Lung (tissue), 11 donors: ENCODE measurements at regions not wholly inside any gene's neighbourhood (a gene's known extent, or its start where the extent isn't known, plus 50 kb on each side); places are given as distances from the start of the nearest gene placed in this dataset.

Experiments
- ATAC-seq: fragments of 200-7000 bp; cut with Tn5 transposase; one replicate; pipeline ENCODE4 v1.9.1; 2020; ENCODE audit warnings: moderate number of reproducible peaks; ENCODE audit not compliant: insufficient read depth, low FRiP score
- DNase-seq, 3 donors: peaks; one replicate each; pipeline ENCODE4 v3.0.0-alpha.2; 2013 to 2017
- H3K27ac ChIP-seq, 2 donors: one replicate each; pipeline ENCODE4 v1.5.1; 2013; ENCODE audit warnings: mild to moderate bottlenecking in 2 of 2, moderate library complexity in 2 of 2, control low read depth in 1 of 2, inconsistent platforms in 1 of 2, low read depth in 1 of 2, low read length in 1 of 2
- H3K27me3 ChIP-seq, 3 donors: one replicate each; pipeline ENCODE4 v1.5.1; 2013; ENCODE audit warnings: low read length in 2 of 3; ENCODE audit not compliant: control insufficient read depth in 3 of 3, insufficient read depth in 3 of 3
- H3K36me3 ChIP-seq, 4 donors: one replicate each; pipeline ENCODE4 v1.5.1; 2013; ENCODE audit warnings: low read length in 4 of 4, mild to moderate bottlenecking in 1 of 4, moderate library complexity in 1 of 4; ENCODE audit not compliant: control insufficient read depth in 4 of 4, insufficient read depth in 4 of 4
- H3K4me1 ChIP-seq, 5 donors: one replicate each; pipeline ENCODE4 v1.5.1; 2013; ENCODE audit warnings: low read length in 5 of 5, mild to moderate bottlenecking in 2 of 5, moderate library complexity in 1 of 5; ENCODE audit not compliant: control insufficient read depth in 5 of 5, insufficient read depth in 5 of 5
- H3K4me3 ChIP-seq: one replicate; pipeline ENCODE4 v1.5.1; 2013; ENCODE audit warnings: mild to moderate bottlenecking, control low read depth, moderate library complexity
- H3K9ac ChIP-seq, 2 donors: one replicate each; pipeline ENCODE4 v1.5.1; 2013; ENCODE audit warnings: low read length in 2 of 2, control low read depth in 1 of 2; ENCODE audit not compliant: insufficient read depth in 1 of 2
- H3K9me3 ChIP-seq, 4 donors: one replicate each; pipeline ENCODE4 v1.5.1; 2013; ENCODE audit warnings: low read length in 3 of 4, mild to moderate bottlenecking in 1 of 4, moderate library complexity in 1 of 4; ENCODE audit not compliant: control insufficient read depth in 4 of 4, insufficient read depth in 3 of 4
- CTCF ChIP-seq: IDR thresholded peaks from 2 replicates; pipeline ENCODE4 v1.5.1; 2012; ENCODE audit warnings: mild to moderate bottlenecking; ENCODE audit errors: control extremely low read depth, extremely low read depth
- WGBS, 2 donors: extraction: QIAGEN DNeasy Blood & Tissue Kit; methylation state at CpG; one replicate each; pipeline ENCODE4 v1.1.7; 2013; 5-methylcytosine and 5-hydroxymethylcytosine counted together
- donor health status: control.
- donor health status: control.
- donor health status: Bipolar disorder and iron deficiency.
- donor health status: healthy.
- donor health status: DM: yes; HTN: yes; CAD: no.

GRCh38 chr18:39840406-39840805 is 2114.6 kb upstream of the PIK3C3 start:
- H3K27ac ChIP-seq, result no peak overlapping the region
- peaks cover 0 to 2% (median 0%) of the 10 kb centered on the region in 4 donors for H3K9me3 ChIP-seq
- WGBS, 2 donors, result 68 to 87% methylated on average over 3 of the region's 3 CpGs
- ATAC-seq (no peak), DNase-seq (peak; percentile 25 to 81 (median 74))
- no peak for TF ChIP-seq CTCF
- H3K4me3 ChIP-seq, result no peak overlapping the region
- H3K9ac ChIP-seq, result peak overlapping the region in 1 of 2 donors; percentile 69
- H3K4me1 ChIP-seq, result peaks cover 0 to 54% (median 7%) of the 10 kb centered on the region in 5 donors
- no peaks in the 10 kb centered on the region for H3K27me3 ChIP-seq
- H3K36me3 ChIP-seq, result no peaks in the 10 kb centered on the region

- H3K4me3 ChIP-seq, result no peak overlapping the region
- no peak for DNase-seq
- no peaks in the 10 kb centered on the region for H3K36me3 ChIP-seq
- no peaks in the 10 kb centered on the region for H3K27me3 ChIP-seq
- no peak for ATAC-seq
- H3K9ac ChIP-seq, result no peak overlapping the region
- no peak for TF ChIP-seq CTCF
- H3K9me3 ChIP-seq, result peaks cover 0 to 2% (median 0%) of the 10 kb centered on the region in 4 donors
- peaks cover 0 to 48% (median 7%) of the 10 kb centered on the region in 5 donors for H3K4me1 ChIP-seq
- no peak overlapping the region for H3K27ac ChIP-seq
- 88 to 90% methylated on average over 4 of the region's 4 CpGs for WGBS, 2 donors
Observed at GRCh38 chr18:39839782-39840181, 2115.3 kb upstream of the PIK3C3 start.

- 80 to 84% methylated on average over 3 of the region's 3 CpGs for WGBS, 2 donors
- Histone ChIP-seq H3K36me3 (no peaks in the 10 kb centered on the region), H3K27me3 (no peaks in the 10 kb centered on the region)
Observed at GRCh38 chr18:39838831-39839230, 2116.2 kb upstream of the PIK3C3 start.

More at GRCh38 chr18:39838831-39839230, 2116.2 kb upstream of the PIK3C3 start:
- Histone ChIP-seq H3K4me1 (peaks cover 0 to 39% (median 7%) of the 10 kb centered on the region in 5 donors), H3K9me3 (peaks cover 0 to 2% (median 0%) of the 10 kb centered on the region in 4 donors), H3K27ac (no peak overlapping the region), H3K9ac (no peak overlapping the region), H3K4me3 (no peak overlapping the region)
- ATAC-seq, result no peak
- TF ChIP-seq CTCF, result no peak
- no peak for DNase-seq
